ENCODE measurements at regions not wholly inside any gene's neighbourhood (a gene's known extent, or its start where the extent isn't known, plus 50 kb on each side); places are given as distances from the start of the nearest gene placed in this dataset.
"Not testable (repeated sequence)": the region's sequence is repeated elsewhere in the genome, so short reads cannot be mapped to it uniquely, and the experiment has no call there.

GRCh38 chr22:49669427-49669968, 158.2 kb downstream of the BRD1 start:
- not testable (repeated sequence) for TF ChIP-seq CTCF (conservative IDR thresholded peaks at IDR 0.05; ENCODE audit: low read depth in 2 of 2); EZH2 (IDR thresholded peaks at IDR 0.05; ENCODE audit: low read depth, unreplicated experiment); POLR2AphosphoS5 (IDR thresholded peaks at IDR 0.05; ENCODE audit: low read depth); REST (IDR thresholded peaks at IDR 0.05; ENCODE audit: unreplicated experiment); CREB1 (CRISPR knock-in tag; IDR thresholded peaks at IDR 0.05; ENCODE audit: low read depth); EZH2phosphoT487 (IDR thresholded peaks at IDR 0.05; ENCODE audit: unreplicated experiment); ZNF462 (CRISPR knock-in tag; IDR thresholded peaks at IDR 0.05); STAT1 (IDR thresholded peaks at IDR 0.05; ENCODE audit: unreplicated experiment); JUNB (IDR thresholded peaks at IDR 0.05; ENCODE audit: unreplicated experiment); ZNF331 (CRISPR knock-in tag; IDR thresholded peaks at IDR 0.05; ENCODE audit: low read depth); NANOG (IDR thresholded peaks at IDR 0.05; ENCODE audit: borderline replicate concordance); ETS1 (IDR thresholded peaks at IDR 0.05); ZNF114 (CRISPR knock-in tag; IDR thresholded peaks at IDR 0.05)

Measured in GM23338 (cell line).